Naive B cell (primary cell): ENCODE measurements at regions not wholly inside any gene's neighbourhood (a gene's known extent, or its start where the extent isn't known, plus 50 kb on each side); places are given as distances from the start of the nearest gene placed in this dataset.

Source experiments
- ATAC-seq, 2 donors: fragments of 150-1000 bp; cut with Tn5 transposase; 2 replicates each; pipeline ENCODE4 v1.10.0; 2021; ENCODE audit warnings: low read depth in 2 of 2, mild to moderate bottlenecking in 2 of 2, moderate library complexity in 2 of 2
- DNase-seq: peaks from one replicate; pipeline ENCODE4 v3.0.0; 2022
- H3K27ac Mint-ChIP-seq, 6 donors: one replicate each; pipeline ENCODE4 v1.8.0; 2020 to 2022; ENCODE audit warnings: mild to moderate bottlenecking in 6 of 6, mixed read lengths in 6 of 6, moderate library complexity in 5 of 6, inconsistent platforms in 2 of 6
- H3K27me3 Mint-ChIP-seq, 3 donors: one replicate each; pipeline ENCODE4 v1.8.0; 2021 to 2022; ENCODE audit warnings: mixed read lengths in 3 of 3, mild to moderate bottlenecking in 1 of 3
- H3K36me3 Mint-ChIP-seq, 2 donors: one replicate each; pipeline ENCODE4 v1.8.0; 2020 to 2022; ENCODE audit warnings: mixed read lengths in 2 of 2, inconsistent platforms in 1 of 2, mild to moderate bottlenecking in 1 of 2
- H3K4me1 Mint-ChIP-seq, 3 donors: one replicate each; pipeline ENCODE4 v1.8.0; 2020 to 2022; ENCODE audit warnings: mixed read lengths in 3 of 3, inconsistent platforms in 1 of 3, mild to moderate bottlenecking in 1 of 3, moderate library complexity in 1 of 3
- H3K4me3 Mint-ChIP-seq, 8 donors: one replicate each; pipeline ENCODE4 v1.8.0; 2020 to 2022; ENCODE audit warnings: mild to moderate bottlenecking in 8 of 8, mixed read lengths in 8 of 8, moderate library complexity in 8 of 8, inconsistent platforms in 2 of 8
- H3K9me3 Mint-ChIP-seq, 7 donors: one replicate each; pipeline ENCODE4 v1.8.0; 2020 to 2022; ENCODE audit warnings: mixed read lengths in 7 of 7, mild to moderate bottlenecking in 5 of 7, inconsistent platforms in 2 of 7, moderate library complexity in 1 of 7

- no peak for DNase-seq
- Mint-ChIP-seq H3K27me3 (no peaks in the 10 kb centered on the region), H3K36me3 (no peaks in the 10 kb centered on the region), H3K9me3 (peaks cover 0 to 9% (median 2%) of the 10 kb centered on the region in 7 donors), H3K27ac (no peak overlapping the region), H3K4me3 (no peak overlapping the region), H3K4me1 (no peaks in the 10 kb centered on the region)
- no peak for ATAC-seq
These were observed 452.0 kb downstream of the PRKD1 start for GRCh38 chr14:29475641-29476040.

- ATAC-seq (no peak), DNase-seq (no peak)
- Mint-ChIP-seq H3K27me3 (no peaks in the 10 kb centered on the region), H3K9me3 (peaks cover 0 to 9% (median 0%) of the 10 kb centered on the region in 7 donors), H3K4me1 (no peaks in the 10 kb centered on the region), H3K27ac (no peak overlapping the region), H3K4me3 (peak overlapping the region in 1 of 8 donors; percentile 70), H3K36me3 (no peaks in the 10 kb centered on the region)
These were observed 441.5 kb downstream of the PRKD1 start for GRCh38 chr14:29486132-29486531.

- Mint-ChIP-seq H3K36me3 (no peaks in the 10 kb centered on the region), H3K9me3 (peaks cover 0 to 4% (median 0%) of the 10 kb centered on the region in 7 donors), H3K27ac (no peak overlapping the region), H3K4me3 (no peak overlapping the region), H3K27me3 (no peaks in the 10 kb centered on the region), H3K4me1 (no peaks in the 10 kb centered on the region)
- no peak for ATAC-seq
- DNase-seq = no peak
These were observed 437.7 kb downstream of the PRKD1 start for GRCh38 chr14:29489911-29490425.

- Mint-ChIP-seq H3K9me3 (peaks cover 0 to 6% (median 0%) of the 10 kb centered on the region in 7 donors), H3K27me3 (no peaks in the 10 kb centered on the region), H3K4me3 (no peak overlapping the region), H3K36me3 (no peaks in the 10 kb centered on the region), H3K27ac (no peak overlapping the region), H3K4me1 (no peaks in the 10 kb centered on the region)
- DNase-seq (no peak), ATAC-seq (no peak)
These were observed 433.8 kb downstream of the PRKD1 start for GRCh38 chr14:29493849-29494248.

GRCh38 chr14:29494312-29494711 lies 433.3 kb downstream of the PRKD1 start:
- no peak for DNase-seq
- ATAC-seq = no peak
- H3K27ac Mint-ChIP-seq = no peak overlapping the region
- H3K27me3 Mint-ChIP-seq = no peaks in the 10 kb centered on the region
- peaks cover 0 to 6% (median 0%) of the 10 kb centered on the region in 7 donors for H3K9me3 Mint-ChIP-seq
- H3K4me3 Mint-ChIP-seq = no peak overlapping the region
- H3K4me1 Mint-ChIP-seq = no peaks in the 10 kb centered on the region
- no peaks in the 10 kb centered on the region for H3K36me3 Mint-ChIP-seq

- no peak overlapping the region for H3K27ac Mint-ChIP-seq
- no peaks in the 10 kb centered on the region for H3K36me3 Mint-ChIP-seq
- no peaks in the 10 kb centered on the region for H3K27me3 Mint-ChIP-seq
- ATAC-seq = no peak
- no peaks in the 10 kb centered on the region for H3K4me1 Mint-ChIP-seq
- no peak overlapping the region for H3K4me3 Mint-ChIP-seq
- H3K9me3 Mint-ChIP-seq = peaks cover 0 to 16% (median 0%) of the 10 kb centered on the region in 7 donors
- DNase-seq = no peak
These were observed 423.7 kb downstream of the PRKD1 start for GRCh38 chr14:29503903-29504302.

- Mint-ChIP-seq H3K9me3 (peaks cover 4 to 18% (median 7%) of the 10 kb centered on the region in 7 donors), H3K4me3 (no peak overlapping the region), H3K4me1 (no peaks in the 10 kb centered on the region), H3K27me3 (no peaks in the 10 kb centered on the region), H3K27ac (no peak overlapping the region), H3K36me3 (peaks cover 0 to 8% of the 10 kb centered on the region in 2 donors)
- DNase-seq (no peak), ATAC-seq (no peak)
These were observed 409.3 kb downstream of the PRKD1 start for GRCh38 chr14:29518335-29518734.

GRCh38 chr14:29521526-29522137 lies 406.0 kb downstream of the PRKD1 start:
- ATAC-seq = no peak
- H3K9me3 Mint-ChIP-seq = peaks cover 4 to 13% (median 7%) of the 10 kb centered on the region in 7 donors
- H3K4me3 Mint-ChIP-seq = no peak overlapping the region

More at GRCh38 chr14:29521526-29522137, 406.0 kb downstream of the PRKD1 start:
- DNase-seq = no peak
- no peak overlapping the region for H3K27ac Mint-ChIP-seq
- peaks cover 0 to 8% of the 10 kb centered on the region in 2 donors for H3K36me3 Mint-ChIP-seq
- H3K4me1 Mint-ChIP-seq = no peaks in the 10 kb centered on the region
- H3K27me3 Mint-ChIP-seq = no peaks in the 10 kb centered on the region
